HT-29 (cell line): ENCODE measurements at regions not wholly inside any gene's neighbourhood (a gene's known extent, or its start where the extent isn't known, plus 50 kb on each side); places are given as distances from the start of the nearest gene placed in this dataset.

Experiments used
- DNase-seq: peaks from one replicate; pipeline ENCODE4 v3.0.0-alpha.2; 2015; ENCODE audit warnings: low spot score

DNA sequence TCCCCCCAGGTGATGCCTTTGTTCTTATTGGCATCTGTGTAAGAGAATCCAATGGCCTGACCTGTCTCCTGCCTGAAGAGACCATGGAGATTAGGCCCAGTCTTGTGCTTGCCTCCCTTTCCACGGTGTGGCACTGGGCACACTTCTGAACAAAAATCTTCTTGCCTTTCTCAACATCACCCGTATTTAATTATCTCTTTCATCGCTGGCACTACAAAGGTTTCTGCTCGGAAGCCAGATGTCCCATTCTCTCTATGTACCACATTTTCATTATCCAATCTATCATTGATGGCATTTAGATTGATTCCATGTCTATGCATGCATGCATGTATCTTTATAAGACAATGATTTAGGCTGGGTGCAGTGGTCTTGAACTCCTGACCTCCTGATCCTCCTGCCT lies 74.3 kb downstream of the SLC25A15 start:
- DNase-seq = no peak

DNA sequence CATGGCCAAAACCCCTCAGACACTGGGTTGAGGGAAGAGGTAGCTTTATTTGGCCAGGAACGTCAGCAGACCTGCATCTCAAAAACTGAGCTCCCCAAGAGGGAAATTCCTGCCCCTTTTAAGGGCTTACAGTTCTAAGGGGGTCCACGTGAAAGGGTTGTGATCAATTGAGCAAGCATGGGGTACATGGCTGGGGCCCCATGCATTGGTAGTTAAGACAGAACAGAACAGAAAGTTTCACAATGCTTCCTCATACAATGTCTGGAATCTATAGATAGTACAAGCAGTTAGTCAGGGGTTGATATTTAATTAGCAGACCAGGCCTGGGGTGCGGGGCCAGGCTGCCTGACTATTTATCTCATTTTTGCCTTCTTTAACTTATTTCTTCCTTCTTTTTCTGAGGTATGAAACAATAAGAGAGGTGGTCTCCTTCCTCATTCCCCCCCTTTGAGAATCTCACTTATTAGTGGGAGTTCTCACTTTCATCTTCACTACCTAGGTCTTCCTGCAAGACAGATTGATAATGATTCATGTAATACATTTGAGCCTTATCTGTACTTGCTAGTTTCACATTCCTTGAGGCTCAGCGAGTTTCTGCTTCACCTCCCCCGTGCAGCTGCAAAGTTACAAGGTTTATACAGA lies 84.8 kb downstream of the SLC25A15 start:
- DNase-seq = peak; percentile 40

DNA sequence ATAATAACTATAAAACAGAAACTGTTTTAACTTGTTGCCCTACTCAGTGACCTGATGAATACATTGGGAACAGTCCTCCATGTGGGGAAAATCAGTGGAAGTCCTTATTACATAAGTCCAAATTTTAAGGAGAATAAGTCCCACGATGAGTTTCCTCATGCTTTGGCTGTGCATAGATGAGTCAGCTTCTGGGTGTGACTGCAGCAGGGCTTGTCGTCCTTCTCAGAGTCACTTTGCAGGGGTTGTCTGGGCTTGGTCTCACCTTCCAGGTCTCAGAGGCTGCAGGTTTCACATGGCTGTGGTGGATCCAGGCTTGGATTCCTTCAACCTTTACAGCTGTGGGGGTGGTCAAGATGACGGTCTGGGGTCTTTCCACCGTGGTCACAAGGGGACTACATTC lies 85.6 kb downstream of the SLC25A15 start:
- DNase-seq = no peak

DNA sequence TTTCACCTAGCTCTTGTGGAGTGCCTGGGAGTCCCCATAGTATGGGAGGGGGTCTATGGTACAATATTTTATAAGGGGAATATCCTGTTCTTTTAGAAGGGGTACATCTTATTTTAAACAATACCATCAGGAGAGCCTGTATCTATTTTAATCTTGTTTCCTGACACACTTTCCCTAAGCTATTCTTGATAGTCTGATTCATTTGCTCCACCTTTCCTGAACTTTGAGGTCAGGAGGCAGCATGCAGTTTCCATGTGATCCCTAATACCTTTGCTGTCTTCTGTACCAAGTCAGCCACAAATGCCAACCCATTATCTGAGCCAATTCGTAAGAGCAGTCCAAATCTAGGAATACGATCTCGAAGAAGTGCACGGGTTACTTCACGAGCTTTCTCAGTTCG lies 86.2 kb downstream of the SLC25A15 start:
- DNase-seq = no peak

DNA sequence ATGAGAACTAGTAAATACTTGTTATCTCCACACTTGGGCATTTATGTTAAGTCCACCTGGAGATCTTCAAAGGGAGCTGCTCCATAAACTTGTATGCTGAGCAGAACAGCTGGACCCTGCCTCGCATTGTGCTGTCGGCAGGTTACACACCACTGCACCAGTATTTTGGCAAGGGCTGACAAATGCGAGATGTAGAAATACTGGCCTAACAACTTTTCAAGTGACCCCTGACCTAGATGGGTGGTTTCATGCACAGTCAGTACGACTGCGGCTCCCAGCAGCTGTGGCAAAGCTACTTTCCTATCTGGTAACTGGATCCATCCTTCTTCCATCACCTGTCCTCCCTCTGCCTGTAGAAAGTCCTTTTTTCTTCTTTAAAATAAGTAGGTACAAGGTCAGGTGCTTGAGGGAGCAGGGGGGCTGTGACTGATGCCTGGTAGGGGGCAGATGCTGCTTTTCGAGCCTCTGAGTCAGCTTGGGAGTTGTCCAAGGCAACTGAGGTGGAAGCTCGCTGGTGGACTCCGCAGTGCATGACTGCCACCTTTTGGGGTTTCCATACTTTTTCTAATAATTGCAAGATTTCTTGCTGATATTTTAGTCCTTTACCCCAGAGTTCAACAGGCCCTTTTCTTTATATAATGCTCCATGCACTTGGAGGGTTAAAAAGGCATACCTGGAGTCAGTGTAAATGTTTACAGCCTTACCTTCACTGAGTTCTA lies 86.8 kb downstream of the SLC25A15 start:
- DNase-seq = no peak

DNA sequence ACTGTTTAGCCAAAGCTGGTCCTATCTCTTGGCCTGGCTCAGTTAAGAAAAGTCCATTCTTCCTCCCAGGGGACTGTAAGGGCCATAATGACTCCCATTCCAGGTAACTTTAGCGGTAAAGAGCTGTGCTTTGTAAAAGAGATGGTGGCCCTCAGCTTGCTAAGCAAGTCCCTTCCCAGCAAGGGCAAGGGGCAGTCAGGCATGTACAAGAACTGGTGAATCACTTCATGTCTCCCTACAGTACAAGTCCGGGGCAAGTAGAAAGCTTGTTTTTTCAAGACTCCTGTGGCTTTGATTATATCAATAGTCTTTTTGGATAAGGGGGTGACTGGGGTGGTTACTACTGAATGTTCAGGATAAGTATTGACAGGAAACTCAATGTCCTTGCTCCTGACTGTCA lies 88.9 kb downstream of the SLC25A15 start:
- DNase-seq = no peak

DNA sequence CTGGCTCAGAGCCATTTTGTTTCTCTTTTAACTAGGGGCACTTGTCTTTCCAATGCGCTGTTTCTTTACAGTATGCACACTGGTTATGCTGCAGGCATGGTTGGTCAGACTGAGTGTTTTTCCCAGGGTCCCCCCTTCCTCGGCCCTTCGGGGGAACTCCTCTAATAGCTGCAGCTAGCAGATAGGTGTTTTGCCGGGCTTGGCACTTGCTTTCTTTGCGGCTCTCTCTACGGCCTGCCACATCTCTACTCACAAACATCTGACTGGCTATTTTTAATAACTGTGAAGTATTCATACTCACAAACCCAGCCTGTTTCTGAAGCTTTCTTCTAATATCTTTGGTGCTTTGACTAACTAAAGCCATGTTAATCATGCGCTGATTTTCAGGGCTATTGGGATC lies 89.4 kb downstream of the SLC25A15 start:
- no peak for DNase-seq
